GM13977 (cell line): ENCODE measurements at regions not wholly inside any gene's neighbourhood (a gene's known extent, or its start where the extent isn't known, plus 50 kb on each side); places are given as distances from the start of the nearest gene placed in this dataset.

ENCODE experiments used
- DNase-seq: peaks from one replicate; pipeline ENCODE4 v3.0.0; 2012; ENCODE audit warnings: low spot score
- in situ Hi-C: fragments of 300-500 bp; cut with MboI; formaldehyde crosslinking; loops from one replicate; pipeline ENCODE4 v1.12.0; 2022; ENCODE audit warnings: low sequenced_read_pairs, low pct_unique_long_range_greater_than_20kb, mixed read lengths, inconsistent platforms; ENCODE audit not compliant: unreplicated experiment
- TF ChIP-seq, protein P1 (sequence below): IDR thresholded peaks from 2 replicates; pipeline ENCODE4 v1.5.1; 2012; ENCODE audit warnings: mild to moderate bottlenecking, control low read depth; ENCODE audit not compliant: insufficient read depth; ENCODE audit errors: extremely low read depth, missing control alignments

DNA sequence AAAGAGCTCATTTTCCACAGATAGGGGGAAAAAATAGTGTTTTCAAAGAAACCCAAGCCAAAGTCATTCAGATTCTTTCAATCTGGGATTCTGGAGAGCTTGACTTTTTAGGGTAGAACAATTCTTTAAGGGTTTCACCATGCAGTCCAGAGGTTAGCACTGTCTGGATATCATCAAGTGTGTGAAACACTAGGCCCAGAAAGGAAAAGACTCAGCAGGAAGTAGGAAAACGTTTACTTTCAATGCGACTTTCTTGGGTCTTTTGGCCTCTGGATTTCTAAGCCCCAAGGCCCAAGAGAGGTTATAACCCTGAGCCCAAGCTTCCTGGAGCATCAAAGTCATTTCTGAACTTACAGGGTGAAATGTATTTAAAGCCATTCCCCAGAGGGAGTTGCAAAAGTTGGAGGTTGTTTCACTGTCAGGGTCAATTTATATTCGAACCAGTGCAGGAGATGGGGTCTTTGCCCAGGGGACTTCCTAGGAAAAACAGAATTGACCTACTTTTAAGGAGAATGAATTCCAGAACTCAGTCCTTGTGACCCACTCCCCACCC lies 158.0 kb downstream of the C7orf25 start:
- DNase-seq, result no peak
- in situ Hi-C loops, result no loop called here
- TF ChIP-seq, protein P1, sequence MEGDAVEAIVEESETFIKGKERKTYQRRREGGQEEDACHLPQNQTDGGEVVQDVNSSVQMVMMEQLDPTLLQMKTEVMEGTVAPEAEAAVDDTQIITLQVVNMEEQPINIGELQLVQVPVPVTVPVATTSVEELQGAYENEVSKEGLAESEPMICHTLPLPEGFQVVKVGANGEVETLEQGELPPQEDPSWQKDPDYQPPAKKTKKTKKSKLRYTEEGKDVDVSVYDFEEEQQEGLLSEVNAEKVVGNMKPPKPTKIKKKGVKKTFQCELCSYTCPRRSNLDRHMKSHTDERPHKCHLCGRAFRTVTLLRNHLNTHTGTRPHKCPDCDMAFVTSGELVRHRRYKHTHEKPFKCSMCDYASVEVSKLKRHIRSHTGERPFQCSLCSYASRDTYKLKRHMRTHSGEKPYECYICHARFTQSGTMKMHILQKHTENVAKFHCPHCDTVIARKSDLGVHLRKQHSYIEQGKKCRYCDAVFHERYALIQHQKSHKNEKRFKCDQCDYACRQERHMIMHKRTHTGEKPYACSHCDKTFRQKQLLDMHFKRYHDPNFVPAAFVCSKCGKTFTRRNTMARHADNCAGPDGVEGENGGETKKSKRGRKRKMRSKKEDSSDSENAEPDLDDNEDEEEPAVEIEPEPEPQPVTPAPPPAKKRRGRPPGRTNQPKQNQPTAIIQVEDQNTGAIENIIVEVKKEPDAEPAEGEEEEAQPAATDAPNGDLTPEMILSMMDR, result no peak

DNA sequence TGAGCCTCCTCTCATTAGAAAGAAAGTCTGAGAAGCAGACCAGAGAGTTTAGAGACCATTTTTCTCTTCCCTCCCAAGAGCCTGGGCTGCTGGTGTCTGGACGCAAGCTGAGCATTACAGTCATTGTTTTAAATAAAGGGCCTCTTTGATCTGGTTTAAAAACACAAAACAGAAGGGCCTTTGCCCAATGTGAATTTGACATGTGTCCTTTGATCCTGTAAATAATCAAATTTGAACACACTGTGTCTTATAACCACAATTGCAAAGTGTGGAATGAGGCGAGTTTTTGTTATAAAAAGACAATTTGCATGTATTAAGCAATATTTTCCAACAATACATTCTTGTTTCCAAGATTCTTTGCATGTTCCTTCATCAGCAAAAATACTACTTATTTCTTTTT lies 158.5 kb downstream of the C7orf25 start:
- in situ Hi-C loops, result no loop called here
- TF ChIP-seq, protein P1, result no peak
- DNase-seq, result no peak

DNA sequence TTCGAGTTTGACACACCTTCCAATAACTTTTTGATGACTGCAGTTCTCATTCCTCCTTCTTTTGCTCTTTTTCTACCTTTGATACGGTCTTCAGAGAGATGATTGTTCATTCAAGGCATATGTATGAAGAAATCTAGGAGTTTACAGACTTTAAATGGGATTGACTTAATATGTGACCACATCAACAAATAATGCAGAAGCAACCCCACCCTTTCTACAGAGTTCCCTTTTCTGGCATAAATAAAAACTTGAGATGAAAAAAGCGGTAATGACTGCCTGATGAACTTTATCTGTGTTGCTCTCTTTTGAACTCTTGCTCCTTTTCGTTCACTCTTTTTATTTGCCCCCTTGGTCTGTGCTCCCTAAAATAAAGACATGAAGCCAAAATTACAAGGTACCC lies 161.7 kb downstream of the C7orf25 start:
- in situ Hi-C loops, result no loop called here
- DNase-seq, result no peak
- TF ChIP-seq, protein P1, result no peak

DNA sequence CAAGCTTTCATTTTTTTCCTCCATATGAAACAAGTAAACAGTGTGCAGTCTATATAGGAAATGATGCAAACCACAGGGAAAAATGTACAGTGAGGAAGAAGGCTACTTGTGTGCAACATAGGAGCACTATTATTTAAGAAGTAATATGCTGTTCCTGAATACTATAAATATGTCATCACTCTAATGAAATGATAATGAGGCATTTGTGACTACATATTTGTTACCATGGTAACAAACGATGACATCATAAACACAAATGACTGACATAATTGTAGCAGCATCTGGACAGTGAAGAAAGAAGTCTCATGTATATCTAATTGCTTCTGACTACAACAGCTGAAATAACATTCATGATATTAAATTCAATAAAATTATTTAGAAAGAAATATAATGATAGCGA lies 164.8 kb downstream of the C7orf25 start:
- no peak for DNase-seq
- TF ChIP-seq, protein P1, result no peak
- in situ Hi-C loops, result no loop called here

DNA sequence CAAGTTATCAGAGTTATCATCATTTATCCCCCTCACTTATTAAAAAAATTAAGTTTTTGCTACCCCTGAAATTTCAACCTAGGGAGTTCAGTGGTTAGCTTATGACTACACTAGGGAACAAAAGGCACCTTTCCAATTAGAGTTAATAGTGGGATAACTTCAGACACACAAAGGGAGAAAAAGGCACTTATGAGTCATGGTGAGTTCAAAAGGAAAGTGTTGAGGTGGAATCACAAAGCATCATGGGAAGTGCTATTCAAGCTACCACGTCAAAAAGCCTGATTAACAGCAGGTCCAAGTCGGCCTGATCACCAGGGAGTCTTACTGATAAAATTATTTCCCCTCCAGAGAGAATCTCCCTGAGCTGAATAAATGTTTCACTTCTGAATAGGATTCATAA lies 165.7 kb downstream of the C7orf25 start:
- TF ChIP-seq, protein P1, result no peak

DNA sequence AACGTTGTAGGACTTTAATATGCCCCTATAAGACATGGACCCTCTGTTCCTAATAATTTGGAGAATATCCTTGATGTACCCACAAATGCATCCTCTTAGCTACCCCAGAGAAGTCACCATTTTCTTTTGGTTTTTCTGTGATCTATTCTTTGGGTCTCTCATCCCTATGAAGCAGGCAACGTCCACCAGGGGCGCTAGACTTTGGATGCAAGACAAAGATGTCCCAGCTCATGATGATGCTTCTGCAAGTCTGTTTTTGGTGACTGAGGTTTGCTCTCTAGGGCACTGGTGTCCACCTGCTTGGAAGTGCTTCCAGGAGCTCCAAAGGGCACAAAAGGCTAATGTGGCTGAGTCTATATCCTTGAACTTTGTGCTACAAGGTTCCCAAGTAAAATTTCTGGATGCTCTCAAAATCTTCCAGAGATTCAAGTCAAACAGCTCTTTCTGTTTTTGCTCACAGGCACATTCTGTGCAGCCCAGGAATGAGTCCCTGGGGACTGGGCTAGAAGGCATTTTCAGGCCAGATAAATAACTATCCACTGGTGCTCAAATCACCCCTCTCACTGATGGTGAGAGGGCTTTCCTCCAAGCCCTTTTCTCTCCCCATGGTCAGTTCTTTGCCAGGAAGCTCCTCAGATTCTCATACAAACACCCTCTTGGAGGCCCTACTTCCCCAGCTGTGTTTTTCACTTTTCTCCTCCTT lies 166.4 kb downstream of the C7orf25 start:
- TF ChIP-seq, protein P1, result peak; percentile 60
- DNase-seq, result no peak
- in situ Hi-C loops, result no loop called here

More for the DNA sequence above, 165.7 kb downstream of the C7orf25 start:
- DNase-seq, result no peak
- in situ Hi-C loops, result no loop called here

DNA sequence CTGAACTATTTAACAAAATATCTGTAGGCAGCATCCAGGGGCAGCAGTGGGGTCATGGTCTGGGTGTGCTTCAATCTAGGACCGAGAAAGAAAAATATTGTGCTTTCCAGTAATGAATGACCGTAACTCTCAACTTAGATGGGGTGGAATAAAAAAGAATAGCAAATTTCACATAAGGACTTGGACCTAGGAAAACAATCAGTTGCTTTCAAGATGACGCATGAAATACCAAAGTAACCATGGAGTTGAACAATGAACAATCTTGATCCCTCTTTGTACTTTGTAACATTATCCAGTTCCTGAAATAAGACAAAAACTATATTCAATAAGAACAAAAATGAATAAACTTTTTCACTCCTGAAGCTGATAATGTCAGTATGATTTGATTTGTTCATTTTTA lies 167.1 kb downstream of the C7orf25 start:
- in situ Hi-C loops, result no loop called here
- no peak for DNase-seq
- TF ChIP-seq, protein P1, result no peak
